ENCODE measurements at regions not wholly inside any gene's neighbourhood (a gene's known extent, or its start where the extent isn't known, plus 50 kb on each side); places are given as distances from the start of the nearest gene placed in this dataset.

DNA sequence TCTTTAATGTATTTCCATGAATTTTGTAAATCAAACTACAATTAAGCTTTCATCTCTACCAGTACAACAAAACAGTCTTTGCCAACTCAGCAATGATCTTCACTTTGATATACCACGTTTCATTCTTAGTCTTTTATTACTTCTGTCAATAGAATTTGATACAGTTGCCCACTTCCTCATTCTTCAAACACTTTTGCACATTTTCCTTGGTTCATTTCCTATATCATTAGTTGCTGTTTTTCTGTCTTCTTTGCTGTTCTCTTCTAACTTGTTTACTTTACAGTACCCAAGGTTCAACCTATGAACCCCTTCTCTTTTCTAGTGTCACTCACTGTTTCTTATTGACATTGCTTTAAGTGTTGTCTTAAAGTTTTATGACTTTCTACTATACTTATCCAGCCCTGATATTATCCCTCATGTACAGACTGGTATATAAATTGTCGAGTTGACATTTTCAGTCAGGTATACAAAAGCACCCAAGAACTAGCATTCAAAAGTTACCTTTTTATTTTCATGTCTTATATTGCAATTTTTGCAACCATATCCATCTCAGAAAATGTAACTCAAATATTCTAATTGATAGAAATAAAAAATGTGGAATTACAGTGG is 903.1 kb downstream of the NSUN3 start:
- Histone ChIP-seq H3K27ac (ENCODE audit: low read length) (no peak overlapping the region), H3K9me3 (ENCODE audit: control insufficient read depth, low read depth, low read length) (no peaks in the 10 kb centered on the region), H3K4me1 (ENCODE audit: control insufficient read depth, low read depth, low read length) (no peaks in the 10 kb centered on the region), H3K9ac (ENCODE audit: low read length) (no peak overlapping the region), H3K27me3 (ENCODE audit: control insufficient read depth, insufficient read depth, low read length) (no peaks in the 10 kb centered on the region), H3K4me3 (ENCODE audit: low read length) (no peak overlapping the region), H3K36me3 (ENCODE audit: control insufficient read depth, low read depth, low read length) (no peaks in the 10 kb centered on the region)

DNA sequence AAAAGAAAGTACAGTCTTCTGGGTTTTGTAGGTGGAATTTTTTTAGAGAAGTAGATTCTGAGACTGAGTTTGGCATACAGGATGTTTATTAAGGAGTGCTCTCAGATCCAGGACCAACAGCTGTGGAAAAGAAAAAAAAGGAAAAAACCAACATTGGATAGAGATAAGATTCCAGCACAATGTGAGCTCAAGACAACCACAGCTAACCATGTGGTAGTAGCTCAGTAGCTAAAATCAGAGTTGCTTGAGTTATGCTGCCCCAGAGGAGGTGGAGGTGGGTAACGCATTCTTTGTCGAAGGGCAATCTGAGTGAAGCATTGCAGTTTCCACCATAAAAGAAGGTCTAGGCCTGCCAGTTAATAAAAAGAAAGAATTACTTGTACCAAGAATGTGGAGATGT is 904.3 kb downstream of the NSUN3 start:
- Histone ChIP-seq H3K4me1 (ENCODE audit: control insufficient read depth, low read depth, low read length) (no peaks in the 10 kb centered on the region), H3K9me3 (ENCODE audit: control insufficient read depth, low read depth, low read length) (no peaks in the 10 kb centered on the region), H3K36me3 (ENCODE audit: control insufficient read depth, low read depth, low read length) (no peaks in the 10 kb centered on the region), H3K27me3 (ENCODE audit: control insufficient read depth, insufficient read depth, low read length) (no peaks in the 10 kb centered on the region), H3K4me3 (ENCODE audit: low read length) (no peak overlapping the region), H3K27ac (ENCODE audit: low read length) (no peak overlapping the region), H3K9ac (ENCODE audit: low read length) (no peak overlapping the region)

DNA sequence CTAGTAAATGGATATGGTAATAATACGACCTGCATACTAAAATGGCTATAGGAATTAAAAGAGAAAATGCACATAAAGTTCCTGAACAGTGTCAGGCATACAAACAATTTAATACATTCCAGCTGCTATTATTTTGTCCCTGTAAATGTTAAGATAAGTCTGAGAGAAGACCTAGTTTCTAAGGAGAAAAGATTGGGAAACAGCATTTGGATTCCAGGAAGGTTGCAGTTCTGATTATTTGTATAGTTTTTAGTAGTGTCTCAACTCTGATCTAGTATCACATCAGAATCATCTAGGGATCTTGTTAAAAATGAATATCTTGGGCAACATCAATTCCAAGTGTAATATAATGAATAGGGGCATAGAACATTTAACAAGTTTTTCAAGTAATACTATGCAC is 905.7 kb downstream of the NSUN3 start:
- Histone ChIP-seq H3K27me3 (ENCODE audit: control insufficient read depth, insufficient read depth, low read length) (no peaks in the 10 kb centered on the region), H3K9ac (ENCODE audit: low read length) (no peak overlapping the region), H3K36me3 (ENCODE audit: control insufficient read depth, low read depth, low read length) (no peaks in the 10 kb centered on the region), H3K9me3 (ENCODE audit: control insufficient read depth, low read depth, low read length) (no peaks in the 10 kb centered on the region), H3K27ac (ENCODE audit: low read length) (no peak overlapping the region), H3K4me1 (ENCODE audit: control insufficient read depth, low read depth, low read length) (no peaks in the 10 kb centered on the region), H3K4me3 (ENCODE audit: low read length) (no peak overlapping the region)

DNA sequence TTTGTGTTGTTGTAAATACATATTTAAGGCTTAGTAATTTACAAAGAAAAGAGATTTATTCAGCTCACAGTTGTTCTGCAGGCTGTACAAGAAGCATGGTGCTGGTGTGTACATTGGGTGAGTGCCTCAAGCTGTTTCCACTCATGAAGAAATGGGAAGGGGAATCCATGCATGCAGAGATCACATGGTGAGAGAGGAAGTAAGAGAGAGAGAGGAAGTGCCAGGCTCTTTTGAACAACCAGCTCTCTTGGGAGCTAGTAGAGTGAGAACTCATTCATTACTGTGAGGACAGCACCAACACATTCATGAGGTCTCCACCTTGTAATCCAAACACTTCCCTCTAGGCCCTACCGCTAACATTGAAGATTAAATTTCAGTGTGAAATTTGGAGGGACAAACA is 909.2 kb downstream of the NSUN3 start:
- Histone ChIP-seq H3K27ac (ENCODE audit: low read length) (no peak overlapping the region), H3K4me3 (ENCODE audit: low read length) (no peak overlapping the region), H3K9me3 (ENCODE audit: control insufficient read depth, low read depth, low read length) (no peaks in the 10 kb centered on the region), H3K4me1 (ENCODE audit: control insufficient read depth, low read depth, low read length) (no peaks in the 10 kb centered on the region), H3K36me3 (ENCODE audit: control insufficient read depth, low read depth, low read length) (no peaks in the 10 kb centered on the region), H3K9ac (ENCODE audit: low read length) (no peak overlapping the region), H3K27me3 (ENCODE audit: control insufficient read depth, insufficient read depth, low read length) (no peaks in the 10 kb centered on the region)

DNA sequence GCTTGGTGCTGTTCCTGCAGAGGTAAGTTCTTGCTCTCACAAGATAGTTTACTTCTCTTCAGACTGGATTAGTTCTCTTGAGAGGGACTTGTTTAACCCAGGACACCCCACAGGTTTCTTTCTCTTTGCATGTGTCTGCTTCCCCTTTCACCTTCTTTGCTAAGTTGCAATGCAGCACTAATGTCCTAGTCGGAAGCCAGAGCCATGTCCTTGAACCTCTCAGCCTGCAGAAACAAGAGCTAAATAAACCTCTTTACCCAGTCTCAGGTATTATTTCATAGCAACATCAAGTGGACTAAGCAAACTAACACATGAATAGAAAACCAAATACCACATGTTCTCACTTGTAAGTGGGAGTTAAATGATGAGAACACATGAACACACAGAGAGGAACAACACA is 915.2 kb downstream of the NSUN3 start:
- Histone ChIP-seq H3K9ac (ENCODE audit: low read length) (no peak overlapping the region), H3K27me3 (ENCODE audit: control insufficient read depth, insufficient read depth, low read length) (no peaks in the 10 kb centered on the region), H3K4me1 (ENCODE audit: control insufficient read depth, low read depth, low read length) (no peaks in the 10 kb centered on the region), H3K9me3 (ENCODE audit: control insufficient read depth, low read depth, low read length) (no peaks in the 10 kb centered on the region), H3K27ac (ENCODE audit: low read length) (no peak overlapping the region), H3K36me3 (ENCODE audit: control insufficient read depth, low read depth, low read length) (no peaks in the 10 kb centered on the region), H3K4me3 (ENCODE audit: low read length) (no peak overlapping the region)

DNA sequence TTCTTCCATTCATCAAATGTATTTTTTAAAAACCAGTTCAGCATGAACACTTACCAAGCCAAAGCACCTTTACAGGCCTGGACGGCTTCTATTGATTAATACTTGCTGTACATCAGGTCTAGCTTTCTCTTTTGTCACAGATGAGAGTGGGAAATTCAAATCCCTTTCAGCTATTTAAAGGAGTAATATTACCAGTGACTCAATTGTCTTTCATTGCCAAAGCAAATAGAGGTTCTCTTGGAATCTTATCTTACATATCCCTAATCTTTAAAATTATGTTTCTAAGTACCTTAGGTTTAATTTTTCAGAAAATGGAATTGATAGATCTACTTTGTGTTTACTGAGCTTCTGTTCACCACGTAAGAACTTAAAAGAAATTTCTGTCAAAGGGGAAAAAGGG is 922.9 kb downstream of the NSUN3 start:
- H3K36me3 ChIP-seq (ENCODE audit: control insufficient read depth, low read depth, low read length): no peaks in the 10 kb centered on the region

DNA sequence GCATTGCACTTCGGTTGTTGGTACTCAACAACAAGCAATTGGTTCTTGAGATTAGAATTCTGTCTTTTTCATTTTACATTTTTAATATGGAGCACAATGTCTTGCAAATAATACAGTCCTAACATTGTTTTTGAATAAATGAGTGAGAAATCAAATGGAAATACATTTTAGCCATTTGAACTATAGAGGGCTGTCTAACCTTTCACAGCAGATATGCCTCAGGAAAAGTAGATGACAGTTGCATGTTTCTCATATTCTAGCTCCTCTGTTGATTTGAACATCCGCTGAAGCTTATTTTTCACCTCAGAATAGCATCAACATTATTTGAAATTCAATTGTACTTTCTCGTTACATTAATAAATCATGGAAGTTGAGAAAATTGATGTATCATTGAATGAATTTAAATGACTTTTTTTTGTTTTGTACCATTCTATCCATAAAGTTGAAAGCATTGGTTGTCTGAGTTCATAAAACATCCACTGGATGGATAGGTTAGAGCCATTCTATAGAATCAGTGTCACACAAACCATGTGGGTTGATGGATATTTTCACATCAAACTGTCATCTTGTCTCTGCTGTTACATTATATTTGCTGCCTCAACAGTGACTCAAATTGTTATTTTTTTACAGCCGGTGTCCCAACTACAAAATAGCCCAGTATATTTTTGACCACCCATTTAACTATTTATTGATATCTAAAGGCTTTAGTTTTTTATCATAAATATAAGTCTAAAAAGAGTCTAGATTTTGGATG is 928.3 kb downstream of the NSUN3 start:
- H3K4me1 ChIP-seq (ENCODE audit: control insufficient read depth, low read depth, low read length): no peaks in the 10 kb centered on the region
- H3K27ac ChIP-seq (ENCODE audit: low read length): no peak overlapping the region
- H3K9ac ChIP-seq (ENCODE audit: low read length): no peak overlapping the region
- H3K4me3 ChIP-seq (ENCODE audit: low read length): no peak overlapping the region
- no peaks in the 10 kb centered on the region for H3K9me3 ChIP-seq (ENCODE audit: control insufficient read depth, low read depth, low read length)
- no peaks in the 10 kb centered on the region for H3K36me3 ChIP-seq (ENCODE audit: control insufficient read depth, low read depth, low read length)
- no peaks in the 10 kb centered on the region for H3K27me3 ChIP-seq (ENCODE audit: control insufficient read depth, insufficient read depth, low read length)

More for the DNA sequence above, 922.9 kb downstream of the NSUN3 start:
- Histone ChIP-seq H3K9ac (ENCODE audit: low read length) (no peak overlapping the region), H3K4me3 (ENCODE audit: low read length) (no peak overlapping the region), H3K4me1 (ENCODE audit: control insufficient read depth, low read depth, low read length) (no peaks in the 10 kb centered on the region), H3K9me3 (ENCODE audit: control insufficient read depth, low read depth, low read length) (no peaks in the 10 kb centered on the region), H3K27me3 (ENCODE audit: control insufficient read depth, insufficient read depth, low read length) (no peaks in the 10 kb centered on the region), H3K27ac (ENCODE audit: low read length) (no peak overlapping the region)

DNA sequence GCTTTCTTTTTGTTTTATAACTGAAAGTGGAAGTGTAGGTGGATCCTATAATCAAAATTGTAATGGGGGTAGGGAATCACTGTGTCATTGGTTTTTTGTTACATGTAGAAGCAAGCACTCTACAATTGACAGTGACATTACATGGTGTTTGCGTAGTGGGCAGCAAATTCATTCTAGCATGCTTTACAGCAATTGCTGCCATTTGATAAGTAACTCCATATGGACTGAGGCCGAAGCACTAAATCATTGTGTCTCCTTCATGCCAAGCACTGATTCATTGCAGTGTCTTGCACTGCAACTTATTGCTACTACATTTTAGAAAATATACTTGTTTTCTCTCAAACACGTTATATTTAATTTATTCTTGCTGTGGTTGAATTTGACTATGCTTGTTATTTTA is 933.9 kb downstream of the NSUN3 start:
- no peaks in the 10 kb centered on the region for H3K27me3 ChIP-seq (ENCODE audit: control insufficient read depth, insufficient read depth, low read length)
- H3K9me3 ChIP-seq (ENCODE audit: control insufficient read depth, low read depth, low read length): no peaks in the 10 kb centered on the region
- H3K27ac ChIP-seq (ENCODE audit: low read length): no peak overlapping the region
- H3K4me3 ChIP-seq (ENCODE audit: low read length): no peak overlapping the region
- no peaks in the 10 kb centered on the region for H3K4me1 ChIP-seq (ENCODE audit: control insufficient read depth, low read depth, low read length)
- no peak overlapping the region for H3K9ac ChIP-seq (ENCODE audit: low read length)
- H3K36me3 ChIP-seq (ENCODE audit: control insufficient read depth, low read depth, low read length): no peaks in the 10 kb centered on the region

DNA sequence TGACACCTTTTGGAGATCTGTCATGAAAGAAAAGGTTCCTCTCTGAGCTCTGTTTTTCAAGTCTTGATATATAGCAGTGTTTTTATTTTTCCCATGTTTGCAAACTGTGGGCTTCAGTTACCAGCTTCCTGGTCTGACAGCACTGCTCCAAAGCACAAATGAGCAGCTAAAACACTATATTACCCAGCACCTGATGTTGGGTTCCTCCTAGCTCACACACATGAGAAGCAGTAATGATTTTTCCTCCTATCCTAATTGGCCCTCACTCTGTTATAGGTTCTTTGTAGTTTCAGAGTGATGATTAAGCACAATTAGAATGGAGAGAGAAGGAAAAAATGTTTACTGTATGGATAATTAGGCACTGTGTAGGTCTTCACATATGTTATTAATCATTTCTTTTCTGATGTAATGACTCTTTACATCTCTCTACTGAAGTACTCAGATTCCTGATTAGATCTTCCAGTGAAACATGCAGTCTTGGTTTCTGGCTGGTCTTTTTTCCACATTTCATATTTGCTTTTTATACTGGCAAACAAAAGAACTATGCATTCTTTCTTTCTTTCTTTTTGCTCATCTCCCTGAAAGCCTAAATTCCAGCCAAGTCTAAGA is 939.7 kb downstream of the NSUN3 start:
- Histone ChIP-seq H3K9ac (ENCODE audit: low read length) (no peak overlapping the region), H3K9me3 (ENCODE audit: control insufficient read depth, low read depth, low read length) (no peaks in the 10 kb centered on the region), H3K4me1 (ENCODE audit: control insufficient read depth, low read depth, low read length) (no peaks in the 10 kb centered on the region), H3K27ac (ENCODE audit: low read length) (no peak overlapping the region), H3K4me3 (ENCODE audit: low read length) (no peak overlapping the region), H3K27me3 (ENCODE audit: control insufficient read depth, insufficient read depth, low read length) (no peaks in the 10 kb centered on the region), H3K36me3 (ENCODE audit: control insufficient read depth, low read depth, low read length) (no peaks in the 10 kb centered on the region)

DNA sequence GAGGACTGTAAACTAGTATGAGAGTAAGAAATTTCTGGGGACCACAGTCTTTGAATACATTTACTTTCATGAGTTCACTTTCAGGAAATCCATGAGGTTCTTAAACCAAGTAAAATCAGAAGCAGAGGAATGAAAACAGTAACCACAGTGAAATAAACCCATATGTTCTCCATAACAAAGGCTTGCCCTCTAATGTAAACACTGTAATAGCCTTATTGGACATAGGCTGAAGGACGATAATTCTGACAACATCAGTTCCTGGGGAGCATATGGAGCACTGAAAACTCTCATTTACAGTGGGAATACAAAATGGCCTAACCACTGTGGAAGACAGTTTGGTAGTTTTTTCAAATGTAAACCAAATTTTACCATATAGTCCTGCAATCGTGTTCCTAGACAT is 965.8 kb downstream of the NSUN3 start:
- no peak overlapping the region for H3K27ac ChIP-seq (ENCODE audit: low read length)
- H3K9ac ChIP-seq (ENCODE audit: low read length): no peak overlapping the region
- H3K4me1 ChIP-seq (ENCODE audit: control insufficient read depth, low read depth, low read length): no peaks in the 10 kb centered on the region
- H3K36me3 ChIP-seq (ENCODE audit: control insufficient read depth, low read depth, low read length): no peaks in the 10 kb centered on the region
- no peaks in the 10 kb centered on the region for H3K9me3 ChIP-seq (ENCODE audit: control insufficient read depth, low read depth, low read length)
- H3K4me3 ChIP-seq (ENCODE audit: low read length): no peak overlapping the region
- H3K27me3 ChIP-seq (ENCODE audit: control insufficient read depth, insufficient read depth, low read length): no peaks in the 10 kb centered on the region

DNA sequence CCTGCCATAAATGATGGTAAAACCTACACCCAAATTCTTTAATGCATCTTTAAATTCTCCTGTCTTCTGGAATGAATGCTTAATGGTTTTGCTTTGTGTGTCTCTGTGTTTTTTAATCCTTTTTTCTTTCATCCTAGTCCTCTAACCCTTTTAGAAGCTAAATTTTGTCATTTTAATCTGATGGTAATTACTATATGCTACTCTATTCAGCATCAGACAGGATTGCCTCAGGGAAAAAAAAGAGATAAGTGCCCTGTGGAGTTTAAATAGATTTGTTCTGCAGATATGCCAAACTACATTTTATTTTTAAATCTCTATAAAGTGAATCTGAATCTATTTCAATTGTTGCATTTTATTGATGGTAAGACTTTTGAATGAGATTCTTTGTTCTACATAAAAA is 966.8 kb downstream of the NSUN3 start:
- Histone ChIP-seq H3K4me1 (ENCODE audit: control insufficient read depth, low read depth, low read length) (no peaks in the 10 kb centered on the region), H3K36me3 (ENCODE audit: control insufficient read depth, low read depth, low read length) (no peaks in the 10 kb centered on the region), H3K27me3 (ENCODE audit: control insufficient read depth, insufficient read depth, low read length) (no peaks in the 10 kb centered on the region), H3K9ac (ENCODE audit: low read length) (no peak overlapping the region), H3K27ac (ENCODE audit: low read length) (no peak overlapping the region), H3K9me3 (ENCODE audit: control insufficient read depth, low read depth, low read length) (no peaks in the 10 kb centered on the region), H3K4me3 (ENCODE audit: low read length) (no peak overlapping the region)

DNA sequence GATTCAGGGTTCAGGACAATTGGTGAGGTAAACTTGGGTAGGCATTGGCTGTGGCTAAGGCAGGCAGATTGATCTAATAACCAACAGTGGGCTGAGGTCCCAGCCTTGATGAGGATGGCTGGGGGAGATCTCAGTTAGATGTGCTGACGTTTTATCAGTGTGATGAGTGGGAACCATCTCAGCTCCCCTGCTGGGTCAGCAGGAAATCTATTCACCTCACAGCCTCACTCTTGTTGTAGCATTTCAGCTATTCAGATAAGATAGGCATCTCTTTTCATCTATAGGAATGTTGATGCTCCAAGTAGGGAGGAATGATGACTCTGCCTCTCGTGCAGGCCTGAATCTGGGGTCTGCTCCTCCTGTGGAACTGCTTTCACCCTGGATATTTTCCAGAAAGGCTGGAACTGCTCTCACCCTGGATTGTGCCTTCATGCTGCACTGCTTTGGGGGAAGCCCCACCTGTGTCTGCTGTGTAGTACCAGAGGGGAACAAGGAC is 973.7 kb downstream of the NSUN3 start:
- H3K27ac ChIP-seq (ENCODE audit: low read length): no peak overlapping the region
- no peaks in the 10 kb centered on the region for H3K27me3 ChIP-seq (ENCODE audit: control insufficient read depth, insufficient read depth, low read length)
- H3K4me1 ChIP-seq (ENCODE audit: control insufficient read depth, low read depth, low read length): no peaks in the 10 kb centered on the region
- H3K9me3 ChIP-seq (ENCODE audit: control insufficient read depth, low read depth, low read length): no peaks in the 10 kb centered on the region
- H3K4me3 ChIP-seq (ENCODE audit: low read length): no peak overlapping the region
- H3K36me3 ChIP-seq (ENCODE audit: control insufficient read depth, low read depth, low read length): no peaks in the 10 kb centered on the region
- no peak overlapping the region for H3K9ac ChIP-seq (ENCODE audit: low read length)

Measured in iPS-18a (cell line).